IPS-20b (cell line): ENCODE measurements at regions not wholly inside any gene's neighbourhood (a gene's known extent, or its start where the extent isn't known, plus 50 kb on each side); places are given as distances from the start of the nearest gene placed in this dataset.

Experiments
- H3K27ac ChIP-seq: one replicate; pipeline ENCODE4 v1.5.1; 2013; ENCODE audit warnings: low read length
- H3K27me3 ChIP-seq: 2 replicates; pipeline ENCODE4 v1.6.1; 2013; ENCODE audit warnings: mild to moderate bottlenecking, low read length, inconsistent platforms; ENCODE audit not compliant: insufficient read depth
- H3K36me3 ChIP-seq: 2 replicates; pipeline ENCODE4 v1.6.1; 2013; ENCODE audit warnings: low read depth, mild to moderate bottlenecking, inconsistent platforms, low read length, moderate library complexity; ENCODE audit not compliant: insufficient read depth
- H3K4me1 ChIP-seq: 2 replicates; pipeline ENCODE4 v1.6.1; 2013; ENCODE audit warnings: mild to moderate bottlenecking, control low read depth, inconsistent platforms, low read length, moderate library complexity; ENCODE audit not compliant: insufficient read depth
- H3K4me3 ChIP-seq: 2 replicates; pipeline ENCODE4 v1.5.1; 2013; ENCODE audit warnings: mild to moderate bottlenecking, low read length, inconsistent platforms
- H3K9ac ChIP-seq: 2 replicates; pipeline ENCODE4 v1.6.1; 2013; ENCODE audit warnings: low read depth, mild to moderate bottlenecking, inconsistent platforms, low read length, moderate library complexity
- H3K9me3 ChIP-seq: 2 replicates; pipeline ENCODE4 v1.6.1; 2013; ENCODE audit warnings: mild to moderate bottlenecking, low read depth, low read length, inconsistent platforms; ENCODE audit not compliant: insufficient read depth

DNA sequence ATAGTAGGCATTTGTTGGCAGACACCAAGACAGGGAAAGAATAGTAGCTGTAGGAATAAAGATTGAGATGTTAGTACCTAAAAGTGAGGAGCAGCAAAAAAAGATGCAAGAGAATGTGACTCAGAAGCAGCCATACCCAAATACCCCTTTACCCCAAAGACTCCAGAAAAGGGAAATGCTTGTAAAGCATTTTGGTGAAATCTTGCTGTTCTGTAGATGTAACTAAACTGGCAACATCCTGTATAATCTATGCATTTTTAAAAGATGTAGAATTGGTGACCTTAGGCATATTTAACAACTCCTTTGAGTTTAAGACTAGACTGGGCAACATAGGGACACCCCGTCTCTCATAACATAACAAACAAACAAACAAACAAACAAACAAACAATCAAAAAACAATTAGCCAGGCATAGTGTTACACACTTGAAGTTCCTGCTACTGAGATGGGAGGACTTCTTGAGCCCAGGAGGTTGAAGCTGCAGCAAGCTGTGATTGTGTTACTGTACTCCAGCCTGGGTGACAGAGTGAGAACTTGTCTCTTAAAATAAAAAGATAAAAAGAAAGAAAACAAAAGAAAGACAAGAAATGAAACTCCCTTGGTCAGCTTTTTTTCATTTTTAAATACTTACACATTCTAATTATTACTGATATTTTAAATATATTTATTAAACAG is 361.5 kb upstream of the KCNH8 start:
- Histone ChIP-seq H3K9ac (no peak overlapping the region), H3K27ac (no peak overlapping the region), H3K36me3 (no peaks in the 10 kb centered on the region), H3K9me3 (no peaks in the 10 kb centered on the region), H3K27me3 (no peaks in the 10 kb centered on the region), H3K4me3 (no peak overlapping the region), H3K4me1 (no peaks in the 10 kb centered on the region)

DNA sequence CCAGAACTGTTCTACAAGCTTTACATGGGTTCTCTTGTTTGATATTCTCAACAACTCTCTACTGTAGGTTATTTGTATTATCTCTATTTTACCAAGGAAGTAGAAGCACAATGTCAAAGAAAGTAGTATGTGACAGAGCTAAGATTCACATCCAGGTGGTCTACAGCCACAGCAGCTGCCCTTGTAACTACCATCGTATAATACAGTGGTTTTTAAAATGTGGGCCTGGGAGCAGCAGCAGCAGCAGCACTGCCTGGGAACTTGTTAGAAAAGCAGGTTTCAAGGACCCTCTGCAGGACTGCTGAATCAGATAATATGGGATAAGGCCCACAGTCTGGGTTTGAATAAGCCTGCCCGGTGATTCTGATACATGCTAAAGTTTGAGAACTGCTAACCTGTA is 357.1 kb upstream of the SATB1 start:
- Histone ChIP-seq H3K9ac (no peak overlapping the region), H3K36me3 (no peaks in the 10 kb centered on the region)

DNA sequence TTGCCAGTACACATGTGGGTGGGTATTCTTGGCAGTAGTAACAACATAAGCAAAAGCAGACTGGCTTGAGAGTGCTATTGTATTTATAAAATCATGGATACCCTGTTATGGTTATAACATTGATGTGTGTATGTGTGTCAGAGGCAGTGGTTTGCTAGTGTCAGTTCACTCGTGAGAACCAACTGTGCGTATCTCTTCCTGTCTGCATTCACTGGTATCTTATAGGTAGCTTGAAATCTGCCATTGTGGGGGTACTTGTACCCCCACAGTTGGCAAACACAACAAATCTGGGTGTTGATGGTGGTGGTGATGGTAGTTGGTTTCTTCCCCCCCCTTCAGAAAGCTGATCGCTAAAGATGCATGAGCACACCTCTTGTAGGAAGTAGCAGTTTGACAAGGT is 355.8 kb upstream of the SATB1 start:
- Histone ChIP-seq H3K4me3 (no peak overlapping the region), H3K27ac (no peak overlapping the region), H3K9me3 (no peaks in the 10 kb centered on the region), H3K36me3 (no peaks in the 10 kb centered on the region), H3K27me3 (no peaks in the 10 kb centered on the region), H3K9ac (no peak overlapping the region), H3K4me1 (peaks cover 3% of the 10 kb centered on the region; the same call in 1 of the 2 replicates)

More for the DNA sequence above, 357.1 kb upstream of the SATB1 start:
- H3K27me3 ChIP-seq, result no peaks in the 10 kb centered on the region
- no peak overlapping the region for H3K27ac ChIP-seq
- no peaks in the 10 kb centered on the region for H3K9me3 ChIP-seq
- no peak overlapping the region for H3K4me3 ChIP-seq
- peaks cover 3% of the 10 kb centered on the region; the same call in 1 of the 2 replicates for H3K4me1 ChIP-seq

DNA sequence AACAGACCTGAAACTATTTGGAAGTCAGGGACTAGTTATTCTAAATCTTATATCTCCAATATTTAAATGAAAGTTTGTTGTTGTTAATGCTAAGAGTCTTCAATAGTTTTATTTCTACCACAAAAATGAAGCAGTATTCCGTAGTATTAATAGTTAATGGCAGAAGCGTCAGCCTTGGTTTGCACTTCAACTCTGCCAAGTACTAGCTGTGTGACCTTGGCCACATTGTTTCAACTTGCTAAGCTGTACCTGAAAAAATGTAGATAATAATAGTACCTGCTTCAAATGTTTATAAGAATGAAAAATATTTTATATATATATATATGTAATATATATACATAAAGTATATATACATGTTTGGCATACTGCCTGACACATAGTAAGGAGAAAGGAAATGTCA is 354.6 kb upstream of the SATB1 start:
- no peaks in the 10 kb centered on the region for H3K27me3 ChIP-seq
- H3K36me3 ChIP-seq, result no peaks in the 10 kb centered on the region
- H3K4me3 ChIP-seq, result no peak overlapping the region
- no peak overlapping the region for H3K27ac ChIP-seq
- no peaks in the 10 kb centered on the region for H3K9me3 ChIP-seq
- H3K9ac ChIP-seq, result no peak overlapping the region
- peaks cover 3% of the 10 kb centered on the region; the same call in 1 of the 2 replicates for H3K4me1 ChIP-seq

DNA sequence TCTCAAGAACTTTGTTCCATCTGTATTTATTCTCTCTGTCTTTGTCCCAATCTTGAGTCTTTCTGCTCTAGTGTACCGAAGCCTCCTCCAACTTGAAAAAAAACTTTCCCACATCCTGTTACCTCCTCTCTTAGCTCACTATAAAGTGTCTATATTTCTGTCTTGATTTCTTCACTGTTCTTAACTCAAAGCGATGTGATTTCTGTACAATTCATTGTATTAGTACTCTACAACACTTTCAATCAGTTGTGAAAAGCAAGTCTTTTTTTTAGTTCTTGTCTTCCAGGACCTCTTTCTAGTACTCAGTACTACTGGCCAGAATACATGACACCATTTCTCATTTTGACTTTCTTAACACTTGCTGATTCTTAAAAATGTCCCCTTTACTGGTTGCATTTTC is 353.5 kb upstream of the SATB1 start:
- Histone ChIP-seq H3K36me3 (no peaks in the 10 kb centered on the region), H3K4me3 (no peak overlapping the region), H3K27ac (no peak overlapping the region), H3K4me1 (peaks cover 3% of the 10 kb centered on the region; the same call in 1 of the 2 replicates), H3K9ac (no peak overlapping the region), H3K9me3 (no peaks in the 10 kb centered on the region), H3K27me3 (no peaks in the 10 kb centered on the region)

DNA sequence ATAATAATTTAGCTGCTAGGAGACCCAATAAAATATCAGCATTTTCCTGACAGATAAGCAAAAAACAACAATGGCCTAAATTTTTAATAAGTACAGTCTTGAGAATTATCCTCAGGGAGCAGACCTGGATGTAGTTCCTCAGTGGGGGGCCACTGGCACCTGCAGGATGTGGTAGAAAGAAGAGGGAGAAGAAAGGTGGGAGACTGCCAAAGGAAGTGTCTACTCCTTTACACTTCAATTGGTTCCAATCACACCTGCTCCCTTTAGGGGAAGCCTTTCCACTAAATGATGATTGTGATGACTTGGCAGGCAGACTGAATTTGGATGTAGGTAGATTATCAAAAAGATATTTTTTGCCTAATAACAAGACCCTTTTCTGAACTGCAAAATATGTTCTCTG is 353.0 kb upstream of the SATB1 start:
- no peak overlapping the region for H3K27ac ChIP-seq
- no peak overlapping the region for H3K9ac ChIP-seq
- no peaks in the 10 kb centered on the region for H3K36me3 ChIP-seq
- H3K9me3 ChIP-seq, result no peaks in the 10 kb centered on the region
- H3K4me3 ChIP-seq, result no peak overlapping the region
- H3K4me1 ChIP-seq, result peaks cover 3% of the 10 kb centered on the region; the same call in 1 of the 2 replicates
- no peaks in the 10 kb centered on the region for H3K27me3 ChIP-seq

DNA sequence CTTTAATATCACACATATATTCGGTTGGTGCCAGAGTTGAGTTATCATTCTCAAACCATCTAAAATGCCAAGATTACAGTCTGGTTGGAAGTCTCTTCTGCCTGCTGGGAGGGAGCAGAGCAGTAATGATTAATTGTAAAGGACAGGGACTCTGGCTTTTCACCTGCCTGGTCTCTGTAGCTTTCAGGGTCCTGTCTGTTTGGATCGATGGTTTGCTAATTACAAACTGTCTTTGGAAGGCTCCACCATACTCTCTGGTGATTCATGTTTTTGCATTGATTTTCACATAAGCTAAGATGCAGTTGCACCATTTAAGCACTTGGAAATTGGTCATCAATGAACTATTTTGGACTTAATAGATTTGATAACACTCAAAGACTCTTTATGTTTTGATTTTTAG is 350.4 kb upstream of the SATB1 start:
- no peak overlapping the region for H3K27ac ChIP-seq
- no peaks in the 10 kb centered on the region for H3K36me3 ChIP-seq
- H3K27me3 ChIP-seq, result no peaks in the 10 kb centered on the region
- H3K4me1 ChIP-seq, result peaks cover 3% of the 10 kb centered on the region; the same call in 1 of the 2 replicates
- no peaks in the 10 kb centered on the region for H3K9me3 ChIP-seq
- no peak overlapping the region for H3K9ac ChIP-seq
- H3K4me3 ChIP-seq, result no peak overlapping the region

DNA sequence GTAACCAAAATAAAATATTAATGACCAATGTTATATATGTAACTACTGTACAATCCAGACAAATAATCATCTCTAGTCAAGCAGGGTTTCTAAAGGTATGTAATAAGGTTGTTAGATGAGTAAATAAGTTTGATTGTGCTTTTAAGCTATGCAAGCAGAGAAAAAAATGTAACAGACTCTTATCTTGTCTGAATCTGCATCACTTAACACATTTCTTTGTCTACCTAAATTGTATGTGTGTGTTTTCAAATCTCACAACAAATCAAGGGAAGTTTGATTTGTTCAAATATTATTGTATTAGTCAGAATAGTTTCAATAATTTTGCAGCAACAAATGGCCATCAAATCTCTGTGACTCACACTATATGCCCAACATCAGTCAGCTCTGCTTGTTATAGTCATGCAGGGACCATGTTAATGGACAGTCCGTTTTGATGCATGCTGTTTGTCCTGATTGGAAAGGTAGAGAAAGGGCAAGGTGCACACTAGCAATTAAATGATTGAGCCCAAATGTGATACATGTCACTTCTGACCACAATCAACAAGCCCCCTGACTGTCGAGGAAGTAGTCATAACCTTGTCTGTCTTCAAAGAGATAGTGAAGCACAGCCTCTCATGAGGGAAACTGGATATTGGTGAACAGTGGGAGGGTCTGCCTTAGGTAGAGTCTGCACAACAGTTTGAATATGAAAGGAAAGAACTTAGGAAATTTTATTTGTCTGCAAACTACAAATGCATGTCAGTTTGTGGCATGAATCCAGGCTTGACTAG is 349.4 kb upstream of the SATB1 start:
- H3K9ac ChIP-seq, result no peak overlapping the region
- H3K27me3 ChIP-seq, result no peaks in the 10 kb centered on the region
- H3K27ac ChIP-seq, result no peak overlapping the region
- no peaks in the 10 kb centered on the region for H3K36me3 ChIP-seq
- H3K9me3 ChIP-seq, result no peaks in the 10 kb centered on the region
- no peak overlapping the region for H3K4me3 ChIP-seq
- peaks cover 3% of the 10 kb centered on the region; the same call in 1 of the 2 replicates for H3K4me1 ChIP-seq

DNA sequence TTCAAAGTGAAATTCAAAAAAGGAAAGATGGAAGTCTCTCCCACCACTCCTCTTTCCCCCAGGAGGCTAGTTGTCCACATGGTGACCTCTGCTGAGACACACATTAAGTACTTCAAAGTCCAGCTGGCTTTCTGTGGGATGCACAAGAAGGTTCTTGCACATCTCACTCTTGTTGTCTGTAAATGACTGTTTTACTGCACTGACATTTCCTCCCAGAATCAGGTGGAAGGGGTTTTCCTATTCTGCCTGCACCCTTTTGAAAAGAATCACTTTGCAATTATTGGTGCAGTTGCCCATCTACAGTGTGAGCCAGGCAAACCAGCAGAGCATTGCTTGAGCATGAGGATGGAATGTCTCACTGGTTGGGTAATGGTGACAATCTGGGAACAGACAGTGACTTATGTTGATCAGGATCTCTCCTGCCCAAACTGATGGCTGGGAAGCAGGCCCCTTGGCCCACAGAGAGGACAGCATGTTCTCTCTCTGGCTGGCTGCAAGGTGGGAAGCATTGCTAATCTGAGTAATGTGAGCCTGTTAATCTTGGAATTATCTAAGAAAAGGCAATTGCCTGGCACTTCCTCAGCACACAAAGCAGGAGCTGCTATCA is 347.7 kb upstream of the SATB1 start:
- Histone ChIP-seq H3K27me3 (no peaks in the 10 kb centered on the region), H3K4me3 (no peak overlapping the region), H3K4me1 (no peaks in the 10 kb centered on the region), H3K9ac (no peak overlapping the region), H3K9me3 (no peaks in the 10 kb centered on the region), H3K27ac (no peak overlapping the region), H3K36me3 (no peaks in the 10 kb centered on the region)

DNA sequence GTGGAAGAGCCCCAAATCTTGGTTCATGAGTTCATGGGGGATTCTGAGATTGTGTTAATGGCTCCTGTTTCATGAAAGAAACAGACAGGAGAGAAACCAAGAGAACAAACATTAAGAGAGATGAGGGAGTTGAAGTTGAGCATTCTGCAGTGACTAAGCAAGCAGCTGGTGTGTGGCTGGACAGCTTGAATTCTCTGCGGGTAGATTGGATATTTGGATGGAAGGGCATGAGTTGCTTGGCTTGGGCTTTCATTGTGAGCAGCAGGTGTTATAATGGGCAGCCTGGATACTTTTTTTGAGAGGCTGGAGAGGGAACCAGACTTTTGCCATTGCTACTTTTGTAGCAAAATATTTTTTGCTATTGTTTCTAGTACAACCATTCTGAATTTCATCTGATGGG is 346.8 kb upstream of the SATB1 start:
- no peak overlapping the region for H3K27ac ChIP-seq
- no peak overlapping the region for H3K4me3 ChIP-seq
- no peaks in the 10 kb centered on the region for H3K4me1 ChIP-seq
- H3K9me3 ChIP-seq, result no peaks in the 10 kb centered on the region
- H3K9ac ChIP-seq, result no peak overlapping the region
- H3K27me3 ChIP-seq, result no peaks in the 10 kb centered on the region
- H3K36me3 ChIP-seq, result no peaks in the 10 kb centered on the region

DNA sequence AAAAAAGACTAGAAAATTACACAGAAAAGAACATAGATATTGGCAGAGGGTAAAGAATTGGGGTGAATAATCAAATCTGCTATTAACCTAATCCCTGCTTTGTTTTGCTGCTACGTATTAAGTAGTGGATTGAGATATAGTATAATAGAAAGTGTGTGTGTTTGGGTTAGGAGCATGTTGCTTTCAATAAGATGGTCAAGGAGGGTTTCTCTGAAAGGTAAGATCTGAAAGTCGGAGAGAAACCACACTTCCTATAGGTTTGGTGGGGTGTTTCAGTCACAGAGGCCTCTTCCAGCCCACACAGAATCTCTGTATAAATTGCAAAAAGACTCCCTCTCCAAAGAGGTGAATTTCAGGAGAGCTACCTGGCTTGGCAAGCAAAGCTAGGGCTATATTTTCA is 345.7 kb upstream of the SATB1 start:
- Histone ChIP-seq H3K27ac (no peak overlapping the region), H3K4me1 (no peaks in the 10 kb centered on the region), H3K9ac (no peak overlapping the region), H3K9me3 (no peaks in the 10 kb centered on the region), H3K27me3 (no peaks in the 10 kb centered on the region), H3K36me3 (no peaks in the 10 kb centered on the region), H3K4me3 (no peak overlapping the region)
